Tibial nerve (tissue), 4 donors: ENCODE measurements at regions not wholly inside any gene's neighbourhood (a gene's known extent, or its start where the extent isn't known, plus 50 kb on each side); places are given as distances from the start of the nearest gene placed in this dataset.

Source experiments
- CTCF ChIP-seq, 5 experiments: fragments of 200-600 bp in 3 of 5; fragments of 450-650 bp in 2 of 5; sonication (generic) in 3 of 5; IDR thresholded peaks; one replicate each; pipeline ENCODE4 v1.5.1; 2016 to 2019; ENCODE audit warnings: antibody characterized with exemption in 5 of 5, mild to moderate bottlenecking in 3 of 5, moderate library complexity in 2 of 5
- EP300 ChIP-seq, 2 donors: sonication (generic); formaldehyde crosslinking; IDR thresholded peaks; one replicate each; pipeline ENCODE4 v1.6.1; 2017; ENCODE audit warnings: antibody characterized with exemption in 2 of 2, mild to moderate bottlenecking in 1 of 2

- TF ChIP-seq CTCF (IDR thresholded peaks at IDR 0.05) (peak; percentile 16 to 58 (median 35)), EP300 (IDR thresholded peaks at IDR 0.05) (peak in 1 of 2 donors; percentile 62)
Observed at GRCh38 chr5:74035521-74035937, 409.5 kb downstream of the ARHGEF28 start.
